ENCODE measurements at regions not wholly inside any gene's neighbourhood (a gene's known extent, or its start where the extent isn't known, plus 50 kb on each side); places are given as distances from the start of the nearest gene placed in this dataset.
"Not testable (repeated sequence)": the region's sequence is repeated elsewhere in the genome, so short reads cannot be mapped to it uniquely, and the experiment has no call there.

- no peaks in the 10 kb centered on the region for H3K9me3 ChIP-seq
- ChIA-PET POLR2A (no interaction called here), CTCF (no interaction called here)
- no peaks in the 10 kb centered on the region for H3K36me3 Mint-ChIP-seq (ENCODE audit: insufficient read depth, unreplicated experiment)
- no peak for DNase-seq
- H3K4me3 Mint-ChIP-seq (ENCODE audit: unreplicated experiment), result no peak overlapping the region
- no peaks in the 10 kb centered on the region for H3K27me3 Mint-ChIP-seq (ENCODE audit: insufficient read depth, unreplicated experiment)
- TF ChIP-seq CTCF (IDR thresholded peaks at IDR 0.05; ENCODE audit: insufficient read depth in 1 of 2, low read depth in 1 of 2, low read length in 1 of 2, severe bottlenecking in 1 of 2, unreplicated experiment in 1 of 2), result no peak
- H3K9me3 Mint-ChIP-seq (ENCODE audit: unreplicated experiment), result no peaks in the 10 kb centered on the region
- H3K27me3 ChIP-seq (replicated peaks; ENCODE audit: control insufficient read depth, insufficient read depth, low read length), result no peaks in the 10 kb centered on the region
- no TSS peak for BruUV-seq (replicated peaks)
- no peak overlapping the region for H3K4me3 ChIP-seq (ENCODE audit: low read depth, low read length)
- H3K36me3 ChIP-seq (ENCODE audit: control insufficient read depth, insufficient read depth, low read length), result no peaks in the 10 kb centered on the region
- H3K4me1 ChIP-seq, result no peaks in the 10 kb centered on the region
- intact Hi-C loops (cut with micrococcal nuclease; ENCODE audit: unreplicated experiment), result no loop called here
- no peaks in the 10 kb centered on the region for H3K4me1 Mint-ChIP-seq (ENCODE audit: low read depth, unreplicated experiment)
- no peak overlapping the region for H3K27ac Mint-ChIP-seq (ENCODE audit: unreplicated experiment)
These were observed 61.7 kb upstream of the CT45A1 start for GRCh38 chrX:135651647-135652295.

- Histone ChIP-seq H3K4me1 (no peaks in the 10 kb centered on the region), H3K27me3 (replicated peaks; ENCODE audit: control insufficient read depth, insufficient read depth, low read length) (no peaks in the 10 kb centered on the region), H3K36me3 (ENCODE audit: control insufficient read depth, insufficient read depth, low read length) (no peaks in the 10 kb centered on the region), H3K4me3 (ENCODE audit: low read depth, low read length) (no peak overlapping the region), H3K9me3 (no peaks in the 10 kb centered on the region)
- Mint-ChIP-seq H3K36me3 (ENCODE audit: insufficient read depth, unreplicated experiment) (no peaks in the 10 kb centered on the region), H3K27me3 (ENCODE audit: insufficient read depth, unreplicated experiment) (no peaks in the 10 kb centered on the region), H3K9me3 (ENCODE audit: unreplicated experiment) (no peaks in the 10 kb centered on the region), H3K4me1 (ENCODE audit: low read depth, unreplicated experiment) (no peaks in the 10 kb centered on the region), H3K4me3 (ENCODE audit: unreplicated experiment) (no peak overlapping the region), H3K27ac (ENCODE audit: unreplicated experiment) (no peak overlapping the region)
- ChIA-PET POLR2A (no interaction called here), CTCF (no interaction called here)
- DNase-seq, result no peak
- TF ChIP-seq CTCF (IDR thresholded peaks at IDR 0.05; ENCODE audit: insufficient read depth in 1 of 2, low read depth in 1 of 2, low read length in 1 of 2, severe bottlenecking in 1 of 2, unreplicated experiment in 1 of 2), result no peak
- intact Hi-C loops (cut with micrococcal nuclease; ENCODE audit: unreplicated experiment), result no loop called here
- BruUV-seq (replicated peaks), result no TSS peak
These were observed 60.8 kb upstream of the CT45A1 start for GRCh38 chrX:135652602-135653001.

GRCh38 chrX:135657952-135658654 is 55.3 kb upstream of the CT45A1 start:
- H3K36me3 Mint-ChIP-seq (ENCODE audit: insufficient read depth, unreplicated experiment); H3K4me1 Mint-ChIP-seq (ENCODE audit: low read depth, unreplicated experiment); H3K27ac Mint-ChIP-seq (ENCODE audit: unreplicated experiment); H3K4me1 ChIP-seq; H3K27me3 Mint-ChIP-seq (ENCODE audit: insufficient read depth, unreplicated experiment); H3K27me3 ChIP-seq (replicated peaks; ENCODE audit: control insufficient read depth, insufficient read depth, low read length); H3K4me3 Mint-ChIP-seq (ENCODE audit: unreplicated experiment); BruUV-seq (replicated peaks); DNase-seq; H3K9me3 ChIP-seq; H3K36me3 ChIP-seq (ENCODE audit: control insufficient read depth, insufficient read depth, low read length); H3K9me3 Mint-ChIP-seq (ENCODE audit: unreplicated experiment); POLR2A ChIA-PET; CTCF ChIA-PET; H3K4me3 ChIP-seq (ENCODE audit: low read depth, low read length): not testable (repeated sequence)
- intact Hi-C loops (cut with micrococcal nuclease; ENCODE audit: unreplicated experiment), result loop anchor here (5.0 kb wide), 1 partner anchor 51 kb away; no protein-coding TSS in a partner anchor

Measured in Caco-2 (cell line).